ENCODE measurements at regions not wholly inside any gene's neighbourhood (a gene's known extent, or its start where the extent isn't known, plus 50 kb on each side); places are given as distances from the start of the nearest gene placed in this dataset.

DNA sequence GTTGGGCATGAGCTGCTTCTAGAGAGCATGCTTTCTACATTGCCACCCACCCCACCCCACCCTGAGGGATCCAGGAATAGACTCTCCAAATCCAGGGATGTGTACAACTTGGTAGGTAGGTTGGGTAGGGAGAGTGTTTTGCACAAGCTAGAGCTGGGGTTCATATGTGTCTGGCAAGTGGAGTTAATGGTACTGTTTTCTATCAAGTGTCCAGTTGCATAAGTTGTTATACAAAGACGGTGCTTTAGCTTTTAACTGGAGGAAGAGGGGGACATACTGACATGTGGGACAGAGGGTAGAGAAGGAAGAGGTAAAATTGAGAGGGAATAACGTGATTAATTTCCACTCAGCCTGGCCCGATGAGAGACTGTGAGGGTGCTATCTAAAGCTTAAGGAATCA is 51.0 kb upstream of the TNC start:
- no peak for DNase-seq (ENCODE audit: low spot score)

DNA sequence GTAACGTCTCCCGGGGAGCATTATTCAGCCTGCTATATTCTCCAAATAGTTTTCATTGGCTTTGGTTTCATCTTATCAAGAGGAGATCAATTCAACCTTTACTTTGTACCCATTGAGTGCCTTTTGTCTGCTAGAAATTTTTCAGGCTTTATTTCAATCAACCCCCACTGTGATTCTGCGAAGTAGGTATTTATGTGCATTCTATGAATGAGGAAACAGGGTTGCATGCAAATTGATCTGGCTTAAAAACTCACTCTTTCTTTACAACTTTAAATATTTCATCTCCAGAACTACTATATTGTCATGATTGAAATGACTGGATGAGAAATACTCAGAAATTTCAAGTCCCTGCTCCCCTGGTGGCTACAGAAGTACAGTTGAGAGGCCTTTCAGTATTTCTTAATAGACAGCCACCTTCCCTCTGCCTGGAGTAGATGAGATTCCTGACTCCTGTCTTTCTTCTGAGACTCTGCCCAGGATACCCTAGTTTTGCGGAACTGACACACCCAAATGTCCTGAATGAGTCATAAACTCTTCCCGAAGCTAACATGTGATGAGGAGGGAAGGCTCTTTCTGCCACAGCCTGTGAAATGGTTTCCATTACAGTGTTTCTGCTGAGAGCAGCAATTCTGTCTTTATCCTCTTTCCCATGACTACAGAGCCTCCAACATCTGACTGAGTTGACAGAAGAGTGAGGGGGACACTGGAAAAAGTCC is 52.6 kb upstream of the TNC start:
- no peak for DNase-seq (ENCODE audit: low spot score)

DNA sequence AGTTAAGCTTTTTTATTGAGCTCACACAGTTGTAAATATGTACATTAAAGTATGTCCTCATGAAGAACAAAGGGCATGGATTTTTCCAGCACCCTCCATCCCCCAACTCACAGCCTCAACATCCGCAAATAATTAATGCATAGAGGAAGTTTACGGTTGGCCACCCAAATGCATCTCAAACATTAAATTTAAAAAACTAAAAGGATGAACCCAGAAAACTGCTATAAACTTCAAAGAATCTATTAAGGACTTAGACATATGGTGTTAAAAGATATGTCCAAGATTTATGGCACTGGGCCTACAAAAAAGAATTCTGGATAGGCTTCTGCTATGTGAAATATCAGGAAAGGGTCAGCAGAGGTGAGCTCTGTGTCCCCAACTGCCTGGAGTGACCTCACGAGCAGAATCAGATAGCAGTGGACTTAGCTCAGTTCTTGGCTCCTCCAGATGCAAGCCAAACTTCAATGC is 54.0 kb upstream of the TNC start:
- no peak for DNase-seq (ENCODE audit: low spot score)

DNA sequence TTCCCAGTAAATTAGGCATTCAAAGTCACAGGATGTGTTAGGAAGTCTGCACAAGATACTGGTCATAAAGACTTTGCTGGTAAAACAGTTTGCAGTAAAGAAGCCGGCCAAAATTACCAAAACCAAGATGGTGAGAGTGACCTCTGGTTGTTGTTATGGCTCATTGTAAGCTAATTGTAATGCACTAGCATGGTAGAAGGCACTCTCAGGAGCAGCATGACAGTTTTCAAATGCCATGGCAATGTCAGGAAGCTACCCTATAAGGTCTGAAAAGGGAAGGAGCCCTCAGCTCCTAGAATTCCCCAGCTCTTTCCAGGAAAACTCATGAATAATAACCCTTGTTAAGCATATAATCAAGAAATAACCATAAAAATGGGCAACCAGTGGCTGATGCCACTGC is 64.3 kb upstream of the TNC start:
- no peak for DNase-seq (ENCODE audit: low spot score)

DNA sequence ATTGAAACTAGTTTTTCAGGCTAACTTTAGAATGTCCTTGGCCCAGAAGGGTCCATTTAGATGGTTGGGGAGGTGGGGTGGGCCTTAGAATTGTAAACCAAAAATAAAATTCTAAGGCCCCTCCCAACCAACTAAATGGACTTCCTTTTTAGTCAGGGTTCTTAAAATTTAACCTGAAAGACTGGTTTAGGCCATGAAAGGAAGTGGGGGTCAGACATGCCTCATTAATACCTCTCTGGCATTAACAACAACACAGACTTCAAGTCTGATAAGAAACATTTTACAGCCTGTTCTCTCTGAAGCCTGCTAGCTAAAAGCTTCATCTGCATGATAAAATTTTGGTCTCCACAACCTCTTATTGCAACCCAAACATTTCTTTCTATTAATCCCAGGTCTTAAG is 65.5 kb upstream of the TNC start:
- no peak for DNase-seq (ENCODE audit: low spot score)

DNA sequence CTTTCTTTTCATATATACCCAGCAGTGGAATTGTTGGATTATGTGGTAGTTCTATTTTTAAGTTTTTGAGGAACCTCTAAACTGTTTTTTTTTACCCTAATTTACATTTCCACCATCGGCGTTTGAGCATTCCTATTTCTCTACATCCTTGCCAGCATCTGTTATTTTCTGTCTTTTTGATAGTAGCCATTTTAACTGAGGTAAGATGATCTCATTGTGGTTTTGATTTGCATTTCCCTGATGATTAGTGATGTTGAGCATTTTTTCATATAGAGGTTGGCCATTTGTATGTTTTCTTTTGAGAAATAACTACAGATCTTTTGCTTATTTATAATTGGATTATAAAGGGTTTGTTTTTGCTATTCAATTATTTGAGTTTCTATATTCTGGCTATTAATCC is 71.7 kb upstream of the TNC start:
- DNase-seq (ENCODE audit: low spot score): no peak

DNA sequence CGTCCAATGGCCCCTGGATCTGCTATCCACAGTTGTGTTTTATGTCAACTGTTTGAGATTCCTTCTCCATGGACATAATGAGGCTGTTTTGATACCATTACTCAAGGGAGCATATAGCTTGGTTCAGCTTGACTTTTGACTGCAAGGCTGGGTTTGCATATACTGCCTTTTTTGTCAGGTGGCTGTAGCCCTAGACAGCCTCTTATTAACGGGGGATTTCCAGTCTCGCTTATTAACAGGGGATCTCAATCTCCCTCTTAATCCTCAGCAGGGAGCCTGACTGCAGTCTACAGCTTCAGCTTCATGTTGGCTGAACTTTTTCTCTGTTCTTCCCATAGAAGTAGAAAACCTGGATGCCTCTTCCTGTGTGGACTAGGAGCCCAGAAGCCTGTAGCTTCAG is 73.7 kb upstream of the TNC start:
- no peak for DNase-seq (ENCODE audit: low spot score)

DNA sequence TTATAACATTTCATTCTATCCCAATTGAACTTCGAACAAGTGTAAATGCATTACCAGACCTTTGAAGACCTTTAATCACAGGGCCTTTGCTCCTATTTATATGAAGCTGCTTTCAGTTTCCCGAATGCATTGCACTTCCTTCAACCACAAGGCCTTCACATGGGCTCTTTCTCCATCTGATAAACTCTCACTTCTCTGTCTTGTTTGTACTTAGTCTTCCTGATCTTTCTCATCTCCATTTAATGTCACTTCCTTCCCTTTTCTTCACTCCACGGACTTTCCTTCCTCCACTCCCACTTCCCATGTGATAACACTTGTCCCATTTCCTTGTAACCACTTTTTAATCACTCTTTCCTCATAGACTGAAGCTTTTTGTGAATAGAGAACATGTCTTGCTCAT is 74.3 kb upstream of the TNC start:
- DNase-seq (ENCODE audit: low spot score): no peak

DNA sequence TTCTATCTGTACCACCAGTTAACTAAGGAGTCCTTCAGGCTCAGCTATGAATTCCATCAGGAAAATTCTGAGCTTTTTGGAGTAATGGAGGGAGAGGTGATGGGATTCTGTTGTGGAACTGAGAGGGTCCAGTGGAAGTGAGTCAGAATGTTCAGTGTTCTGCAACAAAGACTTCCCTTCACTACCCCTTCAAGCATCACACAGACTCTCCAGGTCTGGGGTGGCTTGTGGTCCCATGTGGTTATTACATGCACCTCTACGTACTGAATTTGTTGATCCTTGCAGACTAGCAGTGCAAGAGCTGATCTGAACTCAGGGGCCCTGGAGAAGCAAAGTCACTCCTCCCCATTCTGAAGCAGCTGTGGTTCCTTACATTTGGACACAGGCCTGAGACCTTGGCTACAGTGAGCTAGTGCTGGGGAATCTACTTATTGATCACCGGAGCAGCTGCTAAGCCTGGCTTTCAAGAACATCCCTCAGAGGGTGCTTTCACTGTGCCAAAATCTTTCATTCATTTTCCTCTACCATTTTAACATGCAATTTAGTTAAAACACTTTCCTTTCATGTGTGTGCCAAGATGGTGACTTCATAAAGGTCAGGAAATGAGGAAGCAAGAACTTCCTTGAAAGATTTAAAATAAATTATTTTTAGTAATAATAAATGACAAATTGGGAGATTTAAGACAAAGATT is 75.0 kb upstream of the TNC start:
- no peak for DNase-seq (ENCODE audit: low spot score)

DNA sequence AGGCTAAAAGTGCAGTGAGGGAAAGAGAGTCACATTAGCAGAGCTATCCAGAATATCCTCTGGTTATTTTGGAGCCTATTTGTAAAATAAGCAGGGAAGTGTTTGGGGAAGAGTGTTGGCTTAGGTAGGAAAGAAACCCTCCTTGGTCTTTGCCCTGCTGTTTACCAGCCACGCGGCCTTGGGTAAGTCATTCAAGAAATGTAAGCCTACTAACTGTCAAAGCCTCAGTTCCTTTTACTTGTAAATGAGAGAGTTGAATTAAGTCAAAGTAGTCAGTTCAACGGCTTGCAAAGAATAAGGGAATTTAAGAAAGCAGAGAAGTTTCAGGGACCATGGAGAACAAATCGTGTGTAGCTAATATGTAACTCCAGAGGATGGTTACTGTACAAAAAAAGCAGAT is 75.8 kb upstream of the TNC start:
- DNase-seq (ENCODE audit: low spot score): no peak

DNA sequence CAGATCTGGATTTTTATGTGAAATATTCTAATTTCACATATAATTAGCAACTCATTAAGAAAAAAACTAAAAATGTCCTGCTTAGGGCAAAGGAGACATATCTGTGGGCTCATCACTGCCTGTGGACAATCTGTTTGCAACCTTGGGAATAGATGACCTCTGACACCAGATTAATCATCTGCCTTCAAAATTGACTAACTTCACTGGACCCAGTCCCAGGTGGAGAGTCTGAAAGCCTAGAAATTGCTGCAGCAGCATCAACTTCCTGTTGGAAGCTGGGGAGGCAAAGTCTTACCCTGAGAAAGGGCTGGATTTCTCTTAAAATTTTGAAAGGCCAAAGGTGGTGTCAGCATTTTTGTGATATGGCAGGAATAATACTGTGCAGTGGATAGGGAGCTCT is 76.3 kb upstream of the TNC start:
- no peak for DNase-seq (ENCODE audit: low spot score)

DNA sequence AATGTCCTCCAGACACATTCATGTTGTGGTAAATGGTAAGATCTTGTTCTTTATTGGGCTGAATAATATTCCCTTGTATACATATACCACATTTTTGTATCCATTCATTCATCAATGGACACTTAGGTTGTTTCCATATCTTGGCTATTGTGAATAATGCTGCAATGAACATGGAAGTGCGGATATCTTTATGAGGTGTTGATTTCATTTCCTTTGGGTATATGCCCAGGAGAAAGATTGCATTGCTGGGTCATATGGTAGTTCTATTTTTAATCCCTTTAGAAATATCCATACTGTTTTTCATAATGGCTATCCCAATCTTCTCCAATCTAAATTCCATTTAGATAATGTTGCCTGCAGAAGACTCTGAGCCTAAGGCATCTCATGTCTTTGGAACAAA is 78.0 kb upstream of the TNC start:
- DNase-seq (ENCODE audit: low spot score): no peak

DNA sequence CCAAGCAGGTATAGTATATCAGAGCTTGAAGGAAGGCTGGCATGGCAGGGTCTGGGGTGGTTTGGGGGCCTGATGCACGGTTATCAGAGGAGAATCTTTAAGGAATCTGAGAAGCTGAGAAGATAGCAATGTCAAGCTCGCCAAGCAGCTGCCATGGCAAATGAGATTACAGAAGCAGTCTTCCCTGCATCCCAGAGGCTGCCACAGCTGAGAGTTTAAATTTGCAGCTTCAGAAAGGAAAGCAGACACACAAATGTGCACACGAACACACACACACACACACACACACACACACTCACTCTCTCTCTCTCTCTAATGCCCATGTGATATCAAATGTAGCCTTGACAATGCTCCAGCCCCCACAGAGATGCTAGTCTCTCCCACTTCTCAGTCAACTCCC is 79.0 kb upstream of the TNC start:
- no peak for DNase-seq (ENCODE audit: low spot score)

DNA sequence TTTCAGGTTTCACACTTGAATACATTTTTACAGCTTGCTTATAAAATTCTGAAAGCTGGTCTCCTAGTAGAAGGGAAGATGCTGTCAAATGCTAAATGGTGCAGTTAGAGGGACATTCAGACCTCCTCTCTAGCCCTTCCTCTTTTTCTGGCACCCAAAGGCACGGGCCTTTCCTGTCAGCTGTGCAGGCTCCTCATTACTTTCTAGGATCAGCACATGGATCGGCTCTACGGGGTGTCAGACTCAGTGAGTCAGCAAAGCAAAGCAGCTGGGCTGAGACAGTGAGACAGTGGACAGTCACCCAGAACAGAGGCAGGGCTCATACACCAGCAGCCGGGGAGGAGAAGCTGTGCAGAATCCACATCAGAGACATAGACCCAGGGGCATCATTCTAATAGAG is 80.0 kb upstream of the TNC start:
- DNase-seq (ENCODE audit: low spot score): no peak

DNA sequence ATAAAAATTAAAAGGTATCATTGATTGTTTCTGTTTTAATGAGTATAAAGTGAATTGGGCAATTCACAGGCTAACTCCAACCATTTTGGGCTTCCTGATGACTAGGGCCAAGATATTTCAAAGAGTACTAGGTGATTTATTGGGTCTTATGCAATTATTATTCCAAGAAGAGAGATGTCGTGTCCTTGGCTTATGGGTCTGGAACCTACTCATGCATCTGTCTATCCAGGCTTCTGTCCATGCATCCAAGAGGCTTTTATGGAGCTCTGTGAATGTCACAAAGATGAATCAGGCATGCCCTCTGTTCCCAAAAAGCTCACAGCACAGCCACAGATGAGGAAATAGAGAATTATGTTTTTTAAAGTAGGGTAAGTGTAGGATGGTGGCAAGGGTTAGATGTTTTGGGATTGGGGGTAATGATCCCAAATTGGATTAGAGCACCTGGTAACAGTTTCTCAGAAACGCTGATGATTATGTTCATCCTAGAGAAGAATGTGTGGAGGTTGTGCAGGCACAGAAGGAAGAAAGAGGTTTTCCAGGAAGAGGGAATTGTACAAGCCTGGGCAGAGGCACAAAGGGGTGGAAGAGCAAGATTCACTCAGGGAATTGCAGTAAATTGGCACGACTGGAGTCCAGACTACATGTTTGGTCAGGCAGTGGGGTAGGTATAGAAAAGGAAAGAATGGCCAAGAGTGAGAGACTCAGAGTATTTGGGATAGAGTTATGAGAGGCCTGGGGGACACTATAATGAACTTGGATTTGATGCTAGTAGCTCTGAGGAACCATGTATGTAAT is 83.0 kb upstream of the TNC start:
- DNase-seq (ENCODE audit: low spot score): no peak

DNA sequence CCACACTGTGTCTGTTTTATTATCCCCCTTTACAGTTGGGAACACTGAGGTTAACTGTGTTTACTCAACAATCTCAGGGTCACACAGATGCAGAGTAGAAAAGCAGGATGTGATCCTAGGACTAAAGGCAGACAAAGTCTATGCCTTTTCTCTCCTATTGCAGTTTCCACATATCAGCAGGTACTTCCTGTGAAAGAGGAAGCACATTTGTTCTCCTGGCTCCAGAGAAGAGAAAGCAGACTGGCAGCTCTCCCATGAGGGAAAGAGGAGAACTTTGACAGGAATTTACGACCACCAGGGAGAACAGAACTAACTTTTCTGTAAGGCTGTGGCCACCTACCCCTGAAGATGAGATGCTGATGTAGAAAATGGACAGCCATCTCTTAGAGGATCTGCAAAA is 84.2 kb upstream of the TNC start:
- DNase-seq (ENCODE audit: low spot score): no peak

DNA sequence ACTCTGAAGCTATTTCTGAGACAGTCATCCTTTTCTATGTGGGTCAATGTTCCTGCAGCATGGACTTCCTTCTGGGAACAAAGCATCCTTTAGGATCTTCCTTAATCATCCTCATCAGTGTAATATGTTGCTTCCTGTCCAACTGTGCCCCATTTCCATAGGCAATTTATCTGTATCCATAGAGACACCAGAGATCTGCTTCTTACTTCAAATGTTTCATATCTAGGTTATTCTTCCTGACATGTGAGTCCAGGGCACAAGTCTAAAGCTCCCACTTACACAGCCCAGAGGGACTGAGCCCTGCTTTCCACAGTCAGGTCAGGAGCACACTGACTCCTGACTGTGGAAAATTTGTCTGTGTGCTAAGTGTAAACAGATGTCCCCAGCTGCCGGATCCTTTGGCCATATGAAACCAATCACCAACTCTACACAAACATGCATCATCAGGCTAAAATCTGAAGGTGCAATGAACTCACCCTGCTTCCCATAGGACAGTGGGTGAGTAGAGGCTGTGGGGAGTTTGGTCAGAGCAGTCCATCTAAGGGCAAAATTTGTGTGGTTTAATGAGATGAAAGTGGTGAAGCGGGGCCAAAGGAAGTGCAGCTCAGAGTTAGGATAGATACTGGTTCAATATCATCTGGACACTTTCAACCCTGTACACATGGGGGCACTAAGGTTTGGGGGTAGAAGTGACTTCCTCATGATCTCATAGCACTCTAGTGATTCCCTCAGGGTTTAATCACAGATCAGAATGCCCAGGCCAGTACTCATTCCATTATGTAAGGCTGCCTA is 85.2 kb upstream of the TNC start:
- no peak for DNase-seq (ENCODE audit: low spot score)

DNA sequence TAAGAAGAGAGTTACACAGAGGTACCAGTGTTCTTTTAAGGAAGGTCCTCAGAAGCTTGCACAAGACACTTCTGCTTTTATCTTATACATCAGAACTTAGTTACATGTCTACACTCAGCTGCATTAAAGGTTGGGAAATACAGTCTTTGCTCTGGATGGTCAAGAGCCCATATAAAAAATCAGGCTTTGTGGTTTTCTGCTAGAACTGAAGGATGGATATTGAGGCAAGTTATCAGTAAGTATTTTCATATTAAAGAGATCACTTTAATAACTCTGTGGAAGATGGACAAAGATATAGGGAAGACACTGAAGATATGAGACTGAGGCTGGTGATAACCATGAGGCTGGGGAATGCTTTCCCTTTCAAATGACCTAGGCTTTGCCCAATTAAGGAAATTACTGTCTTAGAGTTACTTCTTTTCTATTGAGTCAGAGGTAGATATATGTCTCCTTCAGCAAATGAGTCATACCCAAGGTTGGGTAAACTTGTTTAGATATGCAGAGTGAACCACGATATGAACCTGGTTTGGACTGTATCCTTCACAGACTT is 87.0 kb upstream of the TNC start:
- no peak for DNase-seq (ENCODE audit: low spot score)

DNA sequence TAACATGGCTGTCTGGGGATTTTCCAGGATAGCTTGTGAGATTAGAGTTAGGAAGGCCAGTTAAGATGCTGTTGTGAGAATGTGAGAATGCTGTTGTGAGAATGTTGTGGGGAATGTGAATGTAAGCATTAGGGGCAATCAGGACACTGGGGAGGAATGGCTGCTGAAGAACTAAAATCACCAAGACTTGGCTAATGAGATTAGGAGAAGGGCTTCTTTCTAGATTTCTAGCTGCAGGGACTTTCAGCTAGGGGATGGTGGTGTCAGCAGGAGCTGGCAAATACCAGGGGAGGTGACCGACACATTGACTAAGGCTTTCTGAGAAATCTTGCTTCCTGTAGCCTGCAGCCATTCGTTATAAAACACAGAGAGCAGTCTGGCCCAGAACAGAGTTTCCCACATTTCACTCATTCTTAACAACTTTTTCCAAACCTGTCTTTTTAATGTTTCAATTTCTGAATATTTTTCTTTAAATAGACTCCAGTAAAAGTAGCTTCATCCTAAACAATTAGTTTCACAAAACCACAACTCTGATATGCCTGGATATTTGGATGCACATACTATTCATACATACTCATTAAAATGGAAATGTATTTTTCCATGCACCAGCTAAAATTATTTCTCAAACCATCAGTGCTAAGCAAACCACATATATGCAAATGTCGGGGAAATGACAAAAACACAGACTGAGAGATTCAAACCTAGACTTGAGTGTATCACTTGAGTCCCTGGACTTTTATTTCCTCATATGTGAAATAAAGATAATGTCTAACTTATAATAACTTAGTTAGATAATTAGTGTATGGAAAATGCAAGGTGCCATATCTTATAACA is 89.3 kb upstream of the TNC start:
- no peak for DNase-seq (ENCODE audit: low spot score)

DNA sequence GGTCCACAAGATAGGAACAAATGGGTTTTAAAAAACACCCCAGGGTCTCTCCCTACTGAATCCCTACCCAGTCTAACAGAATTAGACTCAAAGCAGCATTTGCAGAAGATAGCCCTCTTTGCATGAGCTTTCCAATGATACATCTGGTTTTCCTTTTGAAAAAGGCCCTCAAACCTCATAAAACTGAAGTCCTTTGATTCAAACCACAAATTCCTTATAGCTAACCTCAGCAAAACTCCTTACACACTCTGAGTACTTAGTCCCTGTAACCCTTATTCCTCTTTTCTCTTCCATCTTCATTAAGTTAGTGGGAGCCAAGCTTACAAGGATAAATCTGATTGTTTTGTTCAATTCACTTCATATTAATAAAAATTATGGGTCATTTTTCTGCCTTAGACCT is 90.5 kb upstream of the TNC start:
- DNase-seq (ENCODE audit: low spot score): no peak

DNA sequence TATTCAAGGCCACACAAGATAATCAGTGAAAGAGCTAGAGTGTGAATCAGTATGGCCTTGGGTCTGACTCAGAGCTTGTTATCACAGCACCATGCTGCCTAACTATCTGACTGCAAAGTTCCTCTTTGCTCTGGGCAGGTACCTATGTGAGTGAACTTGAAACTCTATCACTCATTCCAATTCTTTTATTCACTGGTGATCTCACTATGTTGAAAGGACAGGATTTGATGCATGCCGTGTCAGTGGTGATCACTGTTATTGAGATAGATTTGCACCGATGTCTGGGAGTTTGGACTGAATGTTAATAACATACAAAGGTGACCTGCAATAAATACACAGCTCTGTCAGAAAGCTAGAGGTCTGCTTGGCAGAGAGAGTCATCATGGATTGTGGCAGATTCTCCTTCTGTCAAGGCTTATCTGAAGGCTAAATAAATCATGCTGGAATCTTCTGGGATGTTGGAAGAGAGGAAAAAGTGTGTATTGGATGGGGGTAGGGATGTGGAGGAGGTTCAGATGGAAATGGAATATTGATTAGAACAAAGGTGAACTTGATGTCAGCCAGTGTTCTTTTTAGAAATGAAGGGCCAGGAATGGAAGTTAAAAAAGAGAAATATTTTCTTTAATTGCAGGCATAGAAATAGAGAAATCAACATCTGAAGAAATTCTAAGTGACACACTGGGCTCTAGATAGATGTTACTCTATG is 91.8 kb upstream of the TNC start:
- DNase-seq (ENCODE audit: low spot score): no peak
